ENCODE measurements at regions not wholly inside any gene's neighbourhood (a gene's known extent, or its start where the extent isn't known, plus 50 kb on each side); places are given as distances from the start of the nearest gene placed in this dataset.

- Histone ChIP-seq H3K4me3 (ENCODE audit: control extremely low read depth in 1 of 5, extremely low read depth in 1 of 5, insufficient read depth in 1 of 5, low read depth in 2 of 5, low read length in 4 of 5) (no peak overlapping the region), H3K36me3 (replicated peaks in 1 of 2; ENCODE audit: control extremely low read depth in 1 of 2, control insufficient read depth in 1 of 2, extremely low read depth in 1 of 2, insufficient read depth in 2 of 2, low read length in 1 of 2) (no peaks in the 10 kb centered on the region), H3K27ac (ENCODE audit: low read length in 2 of 2) (no peak overlapping the region), H2AFZ (ENCODE audit: insufficient read depth, low read depth, low read length, poor library complexity, severe bottlenecking) (no peak overlapping the region), H3K4me1 (ENCODE audit: control insufficient read depth in 2 of 2, insufficient read depth in 2 of 2, low read length in 2 of 2) (no peaks in the 10 kb centered on the region), H3K9me3 (ENCODE audit: control extremely low read depth in 1 of 3, control insufficient read depth in 2 of 3, insufficient read depth in 1 of 3, low read length in 2 of 3) (no peaks in the 10 kb centered on the region), H3K9ac (ENCODE audit: low read length) (no peak overlapping the region), H3K27me3 (replicated peaks in 1 of 4; ENCODE audit: control extremely low read depth in 1 of 4, control insufficient read depth in 3 of 4, insufficient read depth in 4 of 4, low read length in 3 of 4) (no peaks in the 10 kb centered on the region), H3K79me2 (ENCODE audit: control insufficient read depth, insufficient read depth, low read length) (no peaks in the 10 kb centered on the region), H3K4me2 (replicated peaks; ENCODE audit: low read depth, low read length, poor library complexity, severe bottlenecking) (no peak overlapping the region), H4K20me1 (ENCODE audit: control insufficient read depth, insufficient read depth, low read length, poor library complexity, severe bottlenecking) (no peaks in the 10 kb centered on the region)
- H3K4me3 Mint-ChIP-seq = no peak overlapping the region
- POLR2A ChIA-PET = no interaction called here
- DNase-seq (no peak), ATAC-seq (ENCODE audit: low read depth) (no peak)
- CTCF ChIA-PET = no interaction called here
- no peak overlapping the region for H3K27ac Mint-ChIP-seq
- H3K9me3 Mint-ChIP-seq (ENCODE audit: insufficient read depth) = peaks cover 3% of the 10 kb centered on the region
- no peaks in the 10 kb centered on the region for H3K4me1 Mint-ChIP-seq
- TF ChIP-seq CTCF (IDR thresholded peaks at IDR 0.05) (no peak), EZH2 (IDR thresholded peaks at IDR 0.05; ENCODE audit: borderline replicate concordance, insufficient read depth, low read depth, low read length, poor library complexity, severe bottlenecking) (no peak)
- 74% methylated on average over 4 of the region's 4 CpGs for WGBS (ENCODE audit: insufficient coverage)
- no peaks in the 10 kb centered on the region for H3K27me3 Mint-ChIP-seq
- intact Hi-C loops (cut with micrococcal nuclease) = no loop called here
Measured at GRCh38 chr12:17215759-17216570, 610.0 kb upstream of the LMO3 start.

GRCh38 chr12:17214929-17215328 lies 609.0 kb upstream of the LMO3 start:
- Histone ChIP-seq H2AFZ (ENCODE audit: insufficient read depth, low read depth, low read length, poor library complexity, severe bottlenecking) (no peak overlapping the region), H3K36me3 (replicated peaks in 1 of 2; ENCODE audit: control extremely low read depth in 1 of 2, control insufficient read depth in 1 of 2, extremely low read depth in 1 of 2, insufficient read depth in 2 of 2, low read length in 1 of 2) (no peaks in the 10 kb centered on the region), H4K20me1 (ENCODE audit: control insufficient read depth, insufficient read depth, low read length, poor library complexity, severe bottlenecking) (no peaks in the 10 kb centered on the region), H3K27me3 (replicated peaks in 1 of 4; ENCODE audit: control extremely low read depth in 1 of 4, control insufficient read depth in 3 of 4, insufficient read depth in 4 of 4, low read length in 3 of 4) (no peaks in the 10 kb centered on the region), H3K4me2 (replicated peaks; ENCODE audit: low read depth, low read length, poor library complexity, severe bottlenecking) (no peak overlapping the region), H3K4me1 (ENCODE audit: control insufficient read depth in 2 of 2, insufficient read depth in 2 of 2, low read length in 2 of 2) (no peaks in the 10 kb centered on the region), H3K9ac (ENCODE audit: low read length) (no peak overlapping the region), H3K79me2 (ENCODE audit: control insufficient read depth, insufficient read depth, low read length) (no peaks in the 10 kb centered on the region), H3K27ac (ENCODE audit: low read length in 2 of 2) (no peak overlapping the region), H3K4me3 (ENCODE audit: control extremely low read depth in 1 of 5, extremely low read depth in 1 of 5, insufficient read depth in 1 of 5, low read depth in 2 of 5, low read length in 4 of 5) (no peak overlapping the region), H3K9me3 (ENCODE audit: control extremely low read depth in 1 of 3, control insufficient read depth in 2 of 3, insufficient read depth in 1 of 3, low read length in 2 of 3) (no peaks in the 10 kb centered on the region)
- peaks cover 6% of the 10 kb centered on the region for H3K9me3 Mint-ChIP-seq (ENCODE audit: insufficient read depth)
- intact Hi-C loops (cut with micrococcal nuclease) = no loop called here
- TF ChIP-seq CTCF (IDR thresholded peaks at IDR 0.05) = no peak
- TF ChIP-seq EZH2 (IDR thresholded peaks at IDR 0.05; ENCODE audit: borderline replicate concordance, insufficient read depth, low read depth, low read length, poor library complexity, severe bottlenecking) = no peak
- ATAC-seq (ENCODE audit: low read depth) = no peak
- ChIA-PET POLR2A (no interaction called here), CTCF (no interaction called here)
- H3K27me3 Mint-ChIP-seq = no peaks in the 10 kb centered on the region
- H3K4me3 Mint-ChIP-seq = no peak overlapping the region
- no CpG with 5 or more reads among the region's 2 CpGs for WGBS (ENCODE audit: insufficient coverage)
- no peak for DNase-seq
- H3K4me1 Mint-ChIP-seq = no peaks in the 10 kb centered on the region
- H3K27ac Mint-ChIP-seq = no peak overlapping the region

All from B cell (primary cell).